Lower leg skin (tissue), 3 donors: ENCODE measurements at regions not wholly inside any gene's neighbourhood (a gene's known extent, or its start where the extent isn't known, plus 50 kb on each side); places are given as distances from the start of the nearest gene placed in this dataset.

ENCODE experiments used
- POLR2A ChIP-seq, 2 donors: fragments of 450-650 bp; IDR thresholded peaks; one replicate each; pipeline ENCODE4 v1.6.1; 2016 to 2017; ENCODE audit warnings: antibody characterized with exemption in 2 of 2, mild to moderate bottlenecking in 1 of 2, moderate library complexity in 1 of 2
- TF ChIP-seq, protein P1 (sequence below), 3 donors: fragments of 450-650 bp; IDR thresholded peaks; one replicate each; pipeline ENCODE4 v1.5.1; 2016; ENCODE audit warnings: antibody characterized with exemption in 3 of 3, mild to moderate bottlenecking in 3 of 3, moderate library complexity in 2 of 3

DNA sequence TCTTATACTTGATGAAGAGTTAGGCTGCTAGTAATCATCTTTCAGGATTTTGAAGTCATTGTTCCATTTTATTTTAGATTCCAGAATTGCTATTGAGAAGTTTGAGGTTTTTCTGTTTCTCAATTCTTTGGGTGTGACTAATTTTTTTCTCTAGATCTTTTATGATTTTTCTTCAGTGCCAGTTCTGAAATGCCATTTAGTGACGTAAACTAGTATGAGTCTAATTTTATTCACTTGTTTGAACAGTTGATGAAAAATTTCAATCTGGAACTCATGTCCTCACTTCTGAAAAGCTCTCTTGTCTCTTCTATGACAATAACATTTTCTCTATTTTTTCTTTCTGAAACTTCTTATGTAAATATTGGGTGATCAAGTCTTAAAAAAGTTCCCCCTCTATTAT lies 188.5 kb upstream of the HTR2A start:
- TF ChIP-seq, protein P1, sequence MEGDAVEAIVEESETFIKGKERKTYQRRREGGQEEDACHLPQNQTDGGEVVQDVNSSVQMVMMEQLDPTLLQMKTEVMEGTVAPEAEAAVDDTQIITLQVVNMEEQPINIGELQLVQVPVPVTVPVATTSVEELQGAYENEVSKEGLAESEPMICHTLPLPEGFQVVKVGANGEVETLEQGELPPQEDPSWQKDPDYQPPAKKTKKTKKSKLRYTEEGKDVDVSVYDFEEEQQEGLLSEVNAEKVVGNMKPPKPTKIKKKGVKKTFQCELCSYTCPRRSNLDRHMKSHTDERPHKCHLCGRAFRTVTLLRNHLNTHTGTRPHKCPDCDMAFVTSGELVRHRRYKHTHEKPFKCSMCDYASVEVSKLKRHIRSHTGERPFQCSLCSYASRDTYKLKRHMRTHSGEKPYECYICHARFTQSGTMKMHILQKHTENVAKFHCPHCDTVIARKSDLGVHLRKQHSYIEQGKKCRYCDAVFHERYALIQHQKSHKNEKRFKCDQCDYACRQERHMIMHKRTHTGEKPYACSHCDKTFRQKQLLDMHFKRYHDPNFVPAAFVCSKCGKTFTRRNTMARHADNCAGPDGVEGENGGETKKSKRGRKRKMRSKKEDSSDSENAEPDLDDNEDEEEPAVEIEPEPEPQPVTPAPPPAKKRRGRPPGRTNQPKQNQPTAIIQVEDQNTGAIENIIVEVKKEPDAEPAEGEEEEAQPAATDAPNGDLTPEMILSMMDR (IDR thresholded peaks at IDR 0.05), result no peak
- TF ChIP-seq POLR2A (IDR thresholded peaks at IDR 0.05), result no peak
